Ishikawa (cell line): ENCODE measurements at regions not wholly inside any gene's neighbourhood (a gene's known extent, or its start where the extent isn't known, plus 50 kb on each side); places are given as distances from the start of the nearest gene placed in this dataset.

Source experiments
- CEBPB ChIP-seq: IDR thresholded peaks from 2 replicates; pipeline ENCODE4 v1.6.1; 2012
- CREB1 ChIP-seq: IDR thresholded peaks from 2 replicates; pipeline ENCODE4 v1.6.1; 2012; ENCODE audit warnings: low read depth
- EGR1 ChIP-seq: IDR thresholded peaks from 2 replicates; pipeline ENCODE4 v1.6.1; 2012
- EP300 ChIP-seq: IDR thresholded peaks from 2 replicates; pipeline ENCODE4 v1.6.1; 2012; ENCODE audit warnings: borderline replicate concordance
- FOXM1 ChIP-seq: IDR thresholded peaks from 2 replicates; pipeline ENCODE4 v1.6.1; 2012; ENCODE audit warnings: low read depth, borderline replicate concordance
- MAX ChIP-seq: IDR thresholded peaks from 2 replicates; pipeline ENCODE4 v1.6.1; 2012
- NFIC ChIP-seq: IDR thresholded peaks from 2 replicates; pipeline ENCODE4 v1.6.1; 2012
- RAD21 ChIP-seq: IDR thresholded peaks from 2 replicates; pipeline ENCODE4 v1.6.1; 2012; ENCODE audit warnings: low read depth
- TAF1 ChIP-seq: IDR thresholded peaks from 2 replicates; pipeline ENCODE4 v1.6.1; 2012; ENCODE audit warnings: low read depth, mild to moderate bottlenecking
- TCF12 ChIP-seq: IDR thresholded peaks from 2 replicates; pipeline ENCODE4 v1.6.1; 2012; ENCODE audit warnings: low read depth
- TEAD4 ChIP-seq: IDR thresholded peaks from 2 replicates; pipeline ENCODE4 v1.6.1; 2012
- USF1 ChIP-seq: IDR thresholded peaks from 2 replicates; pipeline ENCODE4 v1.6.1; 2012
- YY1 ChIP-seq: IDR thresholded peaks from 2 replicates; pipeline ENCODE4 v1.6.1; 2012; ENCODE audit warnings: low read depth
- ZBTB7A ChIP-seq: IDR thresholded peaks from 2 replicates; pipeline ENCODE4 v1.6.1; 2012; ENCODE audit warnings: low read depth
- TF ChIP-seq, protein P1 (sequence below): IDR thresholded peaks from 2 replicates; pipeline ENCODE4 v1.6.1; 2012; ENCODE audit warnings: low read depth, mild to moderate bottlenecking

DNA sequence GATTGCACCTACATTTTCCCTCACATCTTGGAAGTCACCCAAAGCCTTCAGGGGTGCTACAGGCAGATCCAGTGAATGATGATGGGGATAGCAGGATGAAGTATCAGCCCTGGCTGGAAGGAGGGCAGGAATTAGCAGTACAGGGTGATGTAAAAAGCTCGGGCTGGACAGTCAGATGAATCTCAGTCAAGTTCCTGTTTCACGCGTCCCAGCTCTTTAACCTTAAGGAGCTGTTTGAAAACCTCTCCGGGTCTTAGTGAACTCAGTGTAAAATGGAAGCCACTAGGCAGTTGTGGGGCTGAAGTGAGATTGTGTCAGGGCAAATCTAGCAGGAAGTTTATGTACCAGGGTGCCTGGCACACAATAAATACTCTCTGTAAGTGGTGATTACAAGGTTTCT, 166.4 kb upstream of the PROK2 start:
- TF ChIP-seq TCF12: no peak
- no peak for TF ChIP-seq RAD21
- TF ChIP-seq, protein P1, sequence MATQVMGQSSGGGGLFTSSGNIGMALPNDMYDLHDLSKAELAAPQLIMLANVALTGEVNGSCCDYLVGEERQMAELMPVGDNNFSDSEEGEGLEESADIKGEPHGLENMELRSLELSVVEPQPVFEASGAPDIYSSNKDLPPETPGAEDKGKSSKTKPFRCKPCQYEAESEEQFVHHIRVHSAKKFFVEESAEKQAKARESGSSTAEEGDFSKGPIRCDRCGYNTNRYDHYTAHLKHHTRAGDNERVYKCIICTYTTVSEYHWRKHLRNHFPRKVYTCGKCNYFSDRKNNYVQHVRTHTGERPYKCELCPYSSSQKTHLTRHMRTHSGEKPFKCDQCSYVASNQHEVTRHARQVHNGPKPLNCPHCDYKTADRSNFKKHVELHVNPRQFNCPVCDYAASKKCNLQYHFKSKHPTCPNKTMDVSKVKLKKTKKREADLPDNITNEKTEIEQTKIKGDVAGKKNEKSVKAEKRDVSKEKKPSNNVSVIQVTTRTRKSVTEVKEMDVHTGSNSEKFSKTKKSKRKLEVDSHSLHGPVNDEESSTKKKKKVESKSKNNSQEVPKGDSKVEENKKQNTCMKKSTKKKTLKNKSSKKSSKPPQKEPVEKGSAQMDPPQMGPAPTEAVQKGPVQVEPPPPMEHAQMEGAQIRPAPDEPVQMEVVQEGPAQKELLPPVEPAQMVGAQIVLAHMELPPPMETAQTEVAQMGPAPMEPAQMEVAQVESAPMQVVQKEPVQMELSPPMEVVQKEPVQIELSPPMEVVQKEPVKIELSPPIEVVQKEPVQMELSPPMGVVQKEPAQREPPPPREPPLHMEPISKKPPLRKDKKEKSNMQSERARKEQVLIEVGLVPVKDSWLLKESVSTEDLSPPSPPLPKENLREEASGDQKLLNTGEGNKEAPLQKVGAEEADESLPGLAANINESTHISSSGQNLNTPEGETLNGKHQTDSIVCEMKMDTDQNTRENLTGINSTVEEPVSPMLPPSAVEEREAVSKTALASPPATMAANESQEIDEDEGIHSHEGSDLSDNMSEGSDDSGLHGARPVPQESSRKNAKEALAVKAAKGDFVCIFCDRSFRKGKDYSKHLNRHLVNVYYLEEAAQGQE: no peak
- TF ChIP-seq CEBPB: no peak
- TF ChIP-seq MAX: no peak
- TF ChIP-seq EP300: no peak
- TF ChIP-seq CREB1: no peak
- TF ChIP-seq YY1: no peak
- TF ChIP-seq NFIC: no peak
- TF ChIP-seq USF1: no peak
- no peak for TF ChIP-seq EGR1

- TF ChIP-seq CREB1: no peak
- TF ChIP-seq, protein P1: no peak
- TF ChIP-seq CEBPB: no peak
- no peak for TF ChIP-seq TEAD4
- TF ChIP-seq ZBTB7A: no peak
- no peak for TF ChIP-seq YY1
- TF ChIP-seq RAD21: no peak
These were observed 164.5 kb upstream of the PROK2 start for GRCh38 chr3:71949442-71949841.

DNA sequence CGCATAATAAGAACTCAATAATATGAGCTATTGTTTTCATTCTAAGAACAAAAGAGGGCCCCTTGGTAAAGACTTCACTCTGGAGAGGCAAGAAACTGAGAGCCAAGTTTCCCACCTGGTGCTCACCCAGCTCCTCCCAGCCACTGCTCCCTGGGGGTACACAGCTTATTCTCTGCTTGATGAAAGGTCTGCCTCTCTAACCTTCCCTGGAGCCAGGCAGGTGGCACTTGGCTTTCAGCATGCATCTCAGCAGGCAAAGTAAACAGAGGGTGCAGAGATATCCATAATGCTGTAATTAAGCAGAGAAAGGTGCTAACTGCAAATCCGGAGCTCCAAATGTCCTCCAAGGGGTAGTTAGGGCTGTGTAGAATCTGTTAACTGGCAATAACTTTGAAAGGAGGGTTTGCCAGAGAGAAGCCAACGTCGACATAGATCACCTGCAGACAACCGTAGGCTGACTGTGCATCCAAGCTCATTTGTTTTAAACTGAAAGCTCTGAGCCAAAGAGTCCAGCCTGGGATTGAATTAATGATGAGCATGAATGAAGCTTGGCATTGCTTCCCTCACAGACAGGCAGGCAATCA, 159.6 kb upstream of the PROK2 start:
- TF ChIP-seq TEAD4: no peak
- TF ChIP-seq FOXM1: no peak
- no peak for TF ChIP-seq USF1
- no peak for TF ChIP-seq TAF1
- no peak for TF ChIP-seq NFIC
- TF ChIP-seq MAX: no peak
- TF ChIP-seq, protein P1: no peak
- TF ChIP-seq CREB1: no peak
- TF ChIP-seq RAD21: no peak
- TF ChIP-seq TCF12: no peak
- TF ChIP-seq EGR1: no peak
- no peak for TF ChIP-seq CEBPB
- no peak for TF ChIP-seq ZBTB7A

DNA sequence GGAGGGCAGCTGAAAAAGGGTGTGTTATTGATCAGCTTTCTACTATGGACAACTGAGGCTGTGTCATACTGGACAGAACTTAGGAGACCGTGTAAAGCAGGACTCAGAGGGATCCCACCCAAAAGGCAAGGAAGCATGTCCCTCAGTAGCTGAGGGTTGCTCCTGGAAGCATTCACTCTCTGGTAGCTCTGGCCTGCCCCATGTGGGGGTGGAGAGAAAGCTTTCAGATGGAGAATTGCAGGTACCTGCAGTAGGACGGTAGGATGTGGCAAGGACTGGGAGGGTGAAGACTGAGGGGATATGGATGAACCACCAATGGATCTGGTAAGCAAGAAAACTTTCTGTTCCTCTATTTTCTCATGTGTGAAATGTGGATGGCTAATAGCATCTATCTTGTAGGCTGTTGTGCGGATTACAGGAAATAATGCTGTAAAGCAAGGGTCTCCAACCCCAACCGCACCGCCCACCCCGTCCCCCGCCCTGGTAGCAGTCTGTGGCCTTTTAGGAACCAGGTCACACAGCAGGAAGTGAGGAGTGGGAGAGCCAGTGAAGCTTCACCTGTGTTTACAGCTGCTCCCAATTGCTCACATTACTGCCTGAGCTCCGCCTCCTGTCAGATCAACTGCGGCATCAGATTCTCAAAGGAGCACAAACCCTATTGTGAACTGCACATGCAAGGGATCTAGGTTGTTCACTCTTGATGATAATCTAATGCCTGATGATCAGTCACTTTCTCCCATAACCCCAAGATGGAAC, 157.7 kb upstream of the PROK2 start:
- TF ChIP-seq FOXM1: no peak
- no peak for TF ChIP-seq CEBPB
- no peak for TF ChIP-seq RAD21
- no peak for TF ChIP-seq TEAD4
- TF ChIP-seq EGR1: no peak
- TF ChIP-seq CREB1: no peak
- TF ChIP-seq ZBTB7A: no peak
- TF ChIP-seq, protein P1: no peak
